GM12878 (cell line): ENCODE measurements at regions not wholly inside any gene's neighbourhood (a gene's known extent, or its start where the extent isn't known, plus 50 kb on each side); places are given as distances from the start of the nearest gene placed in this dataset.

Experiments used
- BRCA1 ChIP-seq: IDR thresholded peaks from 2 replicates; pipeline ENCODE4 v1.6.1; 2011; ENCODE audit warnings: low read depth, low read length, improper control_type of control experiment
- CBFB ChIP-seq: IDR thresholded peaks from 2 replicates; pipeline ENCODE4 v1.6.1; 2016; ENCODE audit warnings: antibody characterized with exemption, low read depth
- CBX5 ChIP-seq: sonication (generic); IDR thresholded peaks from 2 replicates; pipeline ENCODE4 v1.6.1; 2016; ENCODE audit warnings: low read depth, moderate library complexity, mild to moderate bottlenecking, inconsistent platforms
- CREB1 ChIP-seq: IDR thresholded peaks from 2 replicates; pipeline ENCODE4 v1.6.1; 2012; ENCODE audit warnings: low read depth, mild to moderate bottlenecking, inconsistent platforms
- EZH2 ChIP-seq: IDR thresholded peaks from 2 replicates; pipeline ENCODE4 v1.6.1; 2012; ENCODE audit warnings: low read depth, mild to moderate bottlenecking, control low read depth, inconsistent platforms, low read length, borderline replicate concordance; ENCODE audit not compliant: control insufficient read depth
- FOXK2 ChIP-seq: fragments of 450-650 bp; IDR thresholded peaks from 2 replicates; pipeline ENCODE4 v1.6.1; 2017; ENCODE audit warnings: mild to moderate bottlenecking, moderate library complexity
- HDAC6 ChIP-seq: fragments of 200-600 bp; sonication (generic); IDR thresholded peaks from one replicate; pipeline ENCODE4 v1.8.0; 2017; ENCODE audit warnings: antibody characterized with exemption; ENCODE audit not compliant: unreplicated experiment
- HDGF ChIP-seq: fragments of 450-650 bp; IDR thresholded peaks from 2 replicates; pipeline ENCODE4 v1.6.1; 2016; ENCODE audit warnings: antibody characterized with exemption
- IKZF1 ChIP-seq: fragments of 450-650 bp; conservative IDR thresholded peaks from 2 replicates; pipeline ENCODE4 v1.6.1; 2017; ENCODE audit warnings: antibody characterized with exemption, mild to moderate bottlenecking
- JUND ChIP-seq: IDR thresholded peaks from 2 replicates; pipeline ENCODE4 v1.6.1; 2012; ENCODE audit warnings: low read depth, mild to moderate bottlenecking, low read length, improper control_type of control experiment, moderate library complexity
- KDM1A ChIP-seq: fragments of 200-600 bp; sonication (generic); IDR thresholded peaks from 2 replicates; pipeline ENCODE4 v1.6.1; 2016; ENCODE audit warnings: borderline replicate concordance
- KLF5 ChIP-seq: fragments of 450-650 bp; IDR thresholded peaks from 2 replicates; pipeline ENCODE4 v1.6.1; 2014; ENCODE audit warnings: mild to moderate bottlenecking; ENCODE audit not compliant: partially characterized antibody
- RAD51 ChIP-seq: fragments of 450-650 bp; IDR thresholded peaks from 2 replicates; pipeline ENCODE4 v1.6.1; 2016; ENCODE audit warnings: moderate library complexity, mild to moderate bottlenecking, inconsistent platforms
- RB1 ChIP-seq: fragments of 450-650 bp; formaldehyde crosslinking; IDR thresholded peaks from 2 replicates; pipeline ENCODE4 v1.6.1; 2017; ENCODE audit warnings: mild to moderate bottlenecking, borderline replicate concordance
- SREBF1 ChIP-seq: IDR thresholded peaks from 2 replicates; pipeline ENCODE4 v1.6.1; 2012; ENCODE audit warnings: mild to moderate bottlenecking, low read length
- SREBF2 ChIP-seq: IDR thresholded peaks from 2 replicates; pipeline ENCODE4 v1.6.1; 2012; ENCODE audit warnings: mild to moderate bottlenecking, low read length
- SRF ChIP-seq, 2 experiments: IDR thresholded peaks; 2 replicates each; pipeline ENCODE4 v1.6.1; 2011; ENCODE audit warnings: low read depth in 2 of 2, low read length in 2 of 2, mild to moderate bottlenecking in 1 of 2, moderate library complexity in 1 of 2
- STAT1 ChIP-seq: fragments of 450-650 bp; conservative IDR thresholded peaks from 2 replicates; pipeline ENCODE4 v1.6.1; 2014; ENCODE audit warnings: antibody characterized with exemption, mild to moderate bottlenecking
- TARDBP ChIP-seq: IDR thresholded peaks from 2 replicates; pipeline ENCODE4 v1.6.1; 2016; ENCODE audit warnings: borderline replicate concordance
- TCF7 ChIP-seq: IDR thresholded peaks from 2 replicates; pipeline ENCODE4 v1.6.1; 2014; ENCODE audit warnings: antibody characterized with exemption, borderline replicate concordance
- YBX1 ChIP-seq: fragments of 450-650 bp; IDR thresholded peaks from 2 replicates; pipeline ENCODE4 v1.6.1; 2016; ENCODE audit warnings: antibody characterized with exemption
- TF ChIP-seq, protein P1 (sequence below): fragments of 450-650 bp; IDR thresholded peaks from 2 replicates; pipeline ENCODE4 v1.6.1; 2018; ENCODE audit warnings: mild to moderate bottlenecking, low read depth, moderate library complexity; ENCODE audit not compliant: partially characterized antibody
- TF ChIP-seq, protein P2 (sequence below): fragments of 450-650 bp; conservative IDR thresholded peaks from 2 replicates; pipeline ENCODE4 v1.6.1; 2017; ENCODE audit warnings: mild to moderate bottlenecking, moderate library complexity
- TF ChIP-seq, protein P3 (sequence below): fragments of 450-650 bp; formaldehyde crosslinking; IDR thresholded peaks from 2 replicates; pipeline ENCODE4 v1.4.0; 2020; ENCODE audit warnings: mild to moderate bottlenecking, moderate library complexity

DNA sequence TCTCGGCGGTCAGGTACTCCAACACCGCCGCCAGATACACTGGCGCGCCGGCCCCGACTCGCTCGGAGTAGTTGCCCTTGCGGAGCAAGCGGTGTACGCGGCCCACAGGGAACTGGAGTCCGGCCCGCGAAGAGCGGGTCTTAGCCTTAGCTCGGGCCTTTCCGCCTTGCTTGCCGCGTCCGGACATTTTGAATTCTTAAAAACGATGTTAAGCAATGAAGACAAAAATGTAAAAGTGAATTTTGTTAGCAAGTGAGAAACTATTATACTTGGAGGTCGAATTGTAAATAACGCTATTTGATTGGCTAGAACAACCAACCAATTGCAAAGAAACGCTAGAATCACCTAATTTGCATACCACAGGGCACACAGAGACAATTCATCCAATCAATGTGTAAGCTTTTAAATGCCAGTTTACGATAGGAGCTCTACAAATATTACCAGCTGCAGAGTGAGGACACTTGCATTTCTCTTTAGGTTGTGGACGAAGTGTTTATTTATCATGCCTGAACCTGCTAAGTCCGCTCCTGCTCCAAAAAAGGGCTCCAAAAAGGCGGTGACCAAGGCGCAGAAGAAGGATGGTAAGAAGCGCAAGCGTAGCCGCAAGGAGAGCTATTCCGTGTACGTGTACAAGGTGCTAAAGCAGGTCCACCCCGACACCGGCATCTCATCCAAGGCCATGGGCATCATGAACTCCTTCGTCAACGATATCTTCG, 112.0 kb downstream of the HFE start (continued):
- TF ChIP-seq, protein P1, sequence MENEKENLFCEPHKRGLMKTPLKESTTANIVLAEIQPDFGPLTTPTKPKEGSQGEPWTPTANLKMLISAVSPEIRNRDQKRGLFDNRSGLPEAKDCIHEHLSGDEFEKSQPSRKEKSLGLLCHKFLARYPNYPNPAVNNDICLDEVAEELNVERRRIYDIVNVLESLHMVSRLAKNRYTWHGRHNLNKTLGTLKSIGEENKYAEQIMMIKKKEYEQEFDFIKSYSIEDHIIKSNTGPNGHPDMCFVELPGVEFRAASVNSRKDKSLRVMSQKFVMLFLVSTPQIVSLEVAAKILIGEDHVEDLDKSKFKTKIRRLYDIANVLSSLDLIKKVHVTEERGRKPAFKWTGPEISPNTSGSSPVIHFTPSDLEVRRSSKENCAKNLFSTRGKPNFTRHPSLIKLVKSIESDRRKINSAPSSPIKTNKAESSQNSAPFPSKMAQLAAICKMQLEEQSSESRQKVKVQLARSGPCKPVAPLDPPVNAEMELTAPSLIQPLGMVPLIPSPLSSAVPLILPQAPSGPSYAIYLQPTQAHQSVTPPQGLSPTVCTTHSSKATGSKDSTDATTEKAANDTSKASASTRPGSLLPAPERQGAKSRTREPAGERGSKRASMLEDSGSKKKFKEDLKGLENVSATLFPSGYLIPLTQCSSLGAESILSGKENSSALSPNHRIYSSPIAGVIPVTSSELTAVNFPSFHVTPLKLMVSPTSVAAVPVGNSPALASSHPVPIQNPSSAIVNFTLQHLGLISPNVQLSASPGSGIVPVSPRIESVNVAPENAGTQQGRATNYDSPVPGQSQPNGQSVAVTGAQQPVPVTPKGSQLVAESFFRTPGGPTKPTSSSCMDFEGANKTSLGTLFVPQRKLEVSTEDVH: no peak
- TF ChIP-seq CBX5: peak; percentile 18; the same call in 1 of the 2 replicates
- no peak for TF ChIP-seq RAD51
- no peak for TF ChIP-seq SRF (IDR thresholded peaks at IDR 0.05; ENCODE audit: low read depth in 2 of 2, low read length in 2 of 2)
- peak; percentile 85 for TF ChIP-seq CBFB
- no peak for TF ChIP-seq EZH2
- TF ChIP-seq CREB1: peak; percentile 56; the same call in 1 of the 2 replicates
- TF ChIP-seq RB1: peak; percentile 46; the same call in 1 of the 2 replicates
- 0 out of 2 replicates have a peak, but pooled peaks have one; percentile 20 for TF ChIP-seq IKZF1
- no peak for TF ChIP-seq YBX1
- no peak for TF ChIP-seq SREBF2
- TF ChIP-seq, protein P2, sequence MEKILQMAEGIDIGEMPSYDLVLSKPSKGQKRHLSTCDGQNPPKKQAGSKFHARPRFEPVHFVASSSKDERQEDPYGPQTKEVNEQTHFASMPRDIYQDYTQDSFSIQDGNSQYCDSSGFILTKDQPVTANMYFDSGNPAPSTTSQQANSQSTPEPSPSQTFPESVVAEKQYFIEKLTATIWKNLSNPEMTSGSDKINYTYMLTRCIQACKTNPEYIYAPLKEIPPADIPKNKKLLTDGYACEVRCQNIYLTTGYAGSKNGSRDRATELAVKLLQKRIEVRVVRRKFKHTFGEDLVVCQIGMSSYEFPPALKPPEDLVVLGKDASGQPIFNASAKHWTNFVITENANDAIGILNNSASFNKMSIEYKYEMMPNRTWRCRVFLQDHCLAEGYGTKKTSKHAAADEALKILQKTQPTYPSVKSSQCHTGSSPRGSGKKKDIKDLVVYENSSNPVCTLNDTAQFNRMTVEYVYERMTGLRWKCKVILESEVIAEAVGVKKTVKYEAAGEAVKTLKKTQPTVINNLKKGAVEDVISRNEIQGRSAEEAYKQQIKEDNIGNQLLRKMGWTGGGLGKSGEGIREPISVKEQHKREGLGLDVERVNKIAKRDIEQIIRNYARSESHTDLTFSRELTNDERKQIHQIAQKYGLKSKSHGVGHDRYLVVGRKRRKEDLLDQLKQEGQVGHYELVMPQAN: peak; percentile 88
- TF ChIP-seq BRCA1: no peak
- TF ChIP-seq HDGF: no peak
- TF ChIP-seq HDAC6: no peak
- no peak for TF ChIP-seq SREBF1
- peak; percentile 92; the same call in 1 of the 2 replicates for TF ChIP-seq STAT1
- no peak for TF ChIP-seq FOXK2
- TF ChIP-seq, protein P3, sequence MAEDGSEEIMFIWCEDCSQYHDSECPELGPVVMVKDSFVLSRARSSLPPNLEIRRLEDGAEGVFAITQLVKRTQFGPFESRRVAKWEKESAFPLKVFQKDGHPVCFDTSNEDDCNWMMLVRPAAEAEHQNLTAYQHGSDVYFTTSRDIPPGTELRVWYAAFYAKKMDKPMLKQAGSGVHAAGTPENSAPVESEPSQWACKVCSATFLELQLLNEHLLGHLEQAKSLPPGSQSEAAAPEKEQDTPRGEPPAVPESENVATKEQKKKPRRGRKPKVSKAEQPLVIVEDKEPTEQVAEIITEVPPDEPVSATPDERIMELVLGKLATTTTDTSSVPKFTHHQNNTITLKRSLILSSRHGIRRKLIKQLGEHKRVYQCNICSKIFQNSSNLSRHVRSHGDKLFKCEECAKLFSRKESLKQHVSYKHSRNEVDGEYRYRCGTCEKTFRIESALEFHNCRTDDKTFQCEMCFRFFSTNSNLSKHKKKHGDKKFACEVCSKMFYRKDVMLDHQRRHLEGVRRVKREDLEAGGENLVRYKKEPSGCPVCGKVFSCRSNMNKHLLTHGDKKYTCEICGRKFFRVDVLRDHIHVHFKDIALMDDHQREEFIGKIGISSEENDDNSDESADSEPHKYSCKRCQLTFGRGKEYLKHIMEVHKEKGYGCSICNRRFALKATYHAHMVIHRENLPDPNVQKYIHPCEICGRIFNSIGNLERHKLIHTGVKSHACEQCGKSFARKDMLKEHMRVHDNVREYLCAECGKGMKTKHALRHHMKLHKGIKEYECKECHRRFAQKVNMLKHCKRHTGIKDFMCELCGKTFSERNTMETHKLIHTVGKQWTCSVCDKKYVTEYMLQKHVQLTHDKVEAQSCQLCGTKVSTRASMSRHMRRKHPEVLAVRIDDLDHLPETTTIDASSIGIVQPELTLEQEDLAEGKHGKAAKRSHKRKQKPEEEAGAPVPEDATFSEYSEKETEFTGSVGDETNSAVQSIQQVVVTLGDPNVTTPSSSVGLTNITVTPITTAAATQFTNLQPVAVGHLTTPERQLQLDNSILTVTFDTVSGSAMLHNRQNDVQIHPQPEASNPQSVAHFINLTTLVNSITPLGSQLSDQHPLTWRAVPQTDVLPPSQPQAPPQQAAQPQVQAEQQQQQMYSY (CRISPR knock-in tag): no peak
- TF ChIP-seq JUND: no peak
- no peak for TF ChIP-seq TCF7
- TF ChIP-seq KLF5: no peak
- TF ChIP-seq KDM1A: no peak
- TF ChIP-seq TARDBP: no peak
